ENCODE measurements at regions not wholly inside any gene's neighbourhood (a gene's known extent, or its start where the extent isn't known, plus 50 kb on each side); places are given as distances from the start of the nearest gene placed in this dataset.

DNA sequence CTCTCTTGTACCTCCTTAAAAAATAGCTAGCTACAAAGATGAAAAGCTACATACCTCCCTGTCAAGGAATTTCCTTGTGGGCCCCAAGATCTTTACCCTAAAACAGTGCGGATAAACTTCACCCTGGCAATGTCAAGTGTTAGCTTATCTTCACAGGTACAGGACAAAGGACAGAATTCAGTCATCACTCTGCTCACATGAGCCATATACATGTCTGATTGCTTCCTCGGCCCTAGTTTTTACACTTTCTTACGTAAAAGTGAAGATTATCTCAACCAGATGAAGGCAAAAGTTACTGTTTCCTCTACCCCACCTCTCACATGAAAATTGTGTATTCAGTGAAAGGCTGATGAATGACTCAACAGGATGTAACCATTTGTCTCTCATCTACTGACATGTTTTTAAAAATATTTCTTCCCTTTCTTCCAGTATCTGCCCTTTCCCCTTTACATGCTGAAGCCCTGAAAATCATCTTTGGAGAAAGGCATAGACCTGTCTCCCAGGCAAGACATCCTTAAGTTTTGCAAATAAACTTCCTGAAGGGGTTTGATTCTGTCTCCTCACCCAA, 890.1 kb downstream of the GALC start:
- Mint-ChIP-seq H3K4me1 (peaks cover 32% of the 10 kb centered on the region), H3K27ac (peak overlapping the region; percentile 10), H3K9me3 (no peaks in the 10 kb centered on the region), H3K36me3 (ENCODE audit: low read depth) (no peaks in the 10 kb centered on the region), H3K4me3 (no peak overlapping the region), H3K27me3 (ENCODE audit: insufficient read depth) (peaks cover 2% of the 10 kb centered on the region)
- Histone ChIP-seq H3K36me3 (ENCODE audit: control insufficient read depth, insufficient read depth, low read length) (no peaks in the 10 kb centered on the region), H3K9ac (ENCODE audit: extremely low read depth, low read length, poor library complexity, severe bottlenecking) (no peak overlapping the region), H3K4me3 (ENCODE audit: low read length) (no peak overlapping the region), H3K27ac (ENCODE audit: low read depth, low read length) (no peak overlapping the region), H3K9me3 (ENCODE audit: control insufficient read depth, low read length) (no peaks in the 10 kb centered on the region), H3K27me3 (ENCODE audit: control insufficient read depth, insufficient read depth, low read length, poor library complexity, severe bottlenecking) (no peaks in the 10 kb centered on the region), H3K4me1 (ENCODE audit: control insufficient read depth, insufficient read depth, low read length) (no peaks in the 10 kb centered on the region)
- no peak for DNase-seq
- TF ChIP-seq, protein P1, sequence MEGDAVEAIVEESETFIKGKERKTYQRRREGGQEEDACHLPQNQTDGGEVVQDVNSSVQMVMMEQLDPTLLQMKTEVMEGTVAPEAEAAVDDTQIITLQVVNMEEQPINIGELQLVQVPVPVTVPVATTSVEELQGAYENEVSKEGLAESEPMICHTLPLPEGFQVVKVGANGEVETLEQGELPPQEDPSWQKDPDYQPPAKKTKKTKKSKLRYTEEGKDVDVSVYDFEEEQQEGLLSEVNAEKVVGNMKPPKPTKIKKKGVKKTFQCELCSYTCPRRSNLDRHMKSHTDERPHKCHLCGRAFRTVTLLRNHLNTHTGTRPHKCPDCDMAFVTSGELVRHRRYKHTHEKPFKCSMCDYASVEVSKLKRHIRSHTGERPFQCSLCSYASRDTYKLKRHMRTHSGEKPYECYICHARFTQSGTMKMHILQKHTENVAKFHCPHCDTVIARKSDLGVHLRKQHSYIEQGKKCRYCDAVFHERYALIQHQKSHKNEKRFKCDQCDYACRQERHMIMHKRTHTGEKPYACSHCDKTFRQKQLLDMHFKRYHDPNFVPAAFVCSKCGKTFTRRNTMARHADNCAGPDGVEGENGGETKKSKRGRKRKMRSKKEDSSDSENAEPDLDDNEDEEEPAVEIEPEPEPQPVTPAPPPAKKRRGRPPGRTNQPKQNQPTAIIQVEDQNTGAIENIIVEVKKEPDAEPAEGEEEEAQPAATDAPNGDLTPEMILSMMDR (conservative IDR thresholded peaks at IDR 0.05), result no peak
- 82 to 96% methylated on average over 3 of the region's 3 CpGs for WGBS, 2 experiments (ENCODE audit: insufficient coverage in 1 of 2, insufficient read length in 1 of 2)

DNA sequence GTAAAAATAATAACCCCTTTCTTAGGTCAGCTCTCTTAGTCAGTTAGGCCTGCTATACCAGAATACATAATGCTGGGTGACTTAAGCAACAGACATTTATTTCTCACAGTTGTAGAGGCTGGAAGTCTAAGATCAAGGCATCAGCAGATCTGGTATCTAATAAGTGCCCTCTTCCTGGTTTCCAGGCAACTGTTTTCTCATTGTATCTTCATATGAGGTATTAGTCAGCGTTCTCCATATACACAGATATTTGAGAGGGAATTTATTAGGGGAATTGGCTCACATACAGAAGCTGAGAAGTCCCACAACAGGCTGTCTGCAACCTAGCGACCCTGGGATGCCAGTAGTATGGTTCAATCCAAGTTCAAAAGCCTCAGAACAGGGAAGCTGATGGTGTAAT, 896.0 kb downstream of the GALC start:
- H3K4me1 ChIP-seq (ENCODE audit: control insufficient read depth, insufficient read depth, low read length), result no peaks in the 10 kb centered on the region
- no peak overlapping the region for H3K4me3 ChIP-seq (ENCODE audit: low read length)
- TF ChIP-seq, protein P1 (conservative IDR thresholded peaks at IDR 0.05), result no peak
- H3K27ac ChIP-seq (ENCODE audit: low read depth, low read length), result no peak overlapping the region
- Mint-ChIP-seq H3K9me3 (no peaks in the 10 kb centered on the region), H3K36me3 (ENCODE audit: low read depth) (no peaks in the 10 kb centered on the region), H3K4me1 (peaks cover 37% of the 10 kb centered on the region), H3K27ac (no peak overlapping the region), H3K27me3 (ENCODE audit: insufficient read depth) (no peaks in the 10 kb centered on the region), H3K4me3 (no peak overlapping the region)
- H3K9ac ChIP-seq (ENCODE audit: extremely low read depth, low read length, poor library complexity, severe bottlenecking), result no peak overlapping the region
- H3K36me3 ChIP-seq (ENCODE audit: control insufficient read depth, insufficient read depth, low read length), result no peaks in the 10 kb centered on the region
- DNase-seq, result no peak
- WGBS, 2 experiments (ENCODE audit: insufficient coverage in 1 of 2, insufficient read length in 1 of 2), result 81 to 100% methylated on average over 1 to 2 of the region's 2 CpGs
- H3K27me3 ChIP-seq (ENCODE audit: control insufficient read depth, insufficient read depth, low read length, poor library complexity, severe bottlenecking), result no peaks in the 10 kb centered on the region
- H3K9me3 ChIP-seq (ENCODE audit: control insufficient read depth, low read length), result no peaks in the 10 kb centered on the region

DNA sequence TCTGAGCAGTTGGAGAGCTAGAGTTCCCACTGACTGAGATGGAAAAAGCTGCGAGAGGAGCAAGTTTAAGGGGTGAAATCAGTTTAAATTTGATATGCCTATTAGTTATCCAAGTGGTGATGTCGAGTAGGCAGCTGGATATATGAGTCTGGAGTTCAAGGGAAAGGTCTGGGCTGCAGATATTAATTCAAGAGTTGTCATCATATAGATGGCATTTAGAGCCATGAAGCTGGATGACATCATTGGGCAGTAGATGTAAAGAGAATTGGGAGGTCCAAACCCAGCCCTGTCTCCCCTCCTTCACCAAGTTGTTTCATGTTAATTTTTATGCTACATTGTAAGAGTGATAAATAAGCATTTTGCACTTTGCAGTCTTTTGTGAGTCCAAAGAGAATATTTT, 898.1 kb downstream of the GALC start:
- Histone ChIP-seq H3K9ac (ENCODE audit: extremely low read depth, low read length, poor library complexity, severe bottlenecking) (no peak overlapping the region), H3K27me3 (ENCODE audit: control insufficient read depth, insufficient read depth, low read length, poor library complexity, severe bottlenecking) (no peaks in the 10 kb centered on the region), H3K4me1 (ENCODE audit: control insufficient read depth, insufficient read depth, low read length) (no peaks in the 10 kb centered on the region), H3K4me3 (ENCODE audit: low read length) (no peak overlapping the region), H3K36me3 (ENCODE audit: control insufficient read depth, insufficient read depth, low read length) (no peaks in the 10 kb centered on the region), H3K9me3 (ENCODE audit: control insufficient read depth, low read length) (no peaks in the 10 kb centered on the region), H3K27ac (ENCODE audit: low read depth, low read length) (no peak overlapping the region)
- WGBS, 2 experiments (ENCODE audit: insufficient coverage in 1 of 2, insufficient read length in 1 of 2), result 94 to 100% methylated on average over 2 of the region's 2 CpGs
- Mint-ChIP-seq H3K36me3 (ENCODE audit: low read depth) (no peaks in the 10 kb centered on the region), H3K9me3 (no peaks in the 10 kb centered on the region), H3K4me1 (peaks cover 32% of the 10 kb centered on the region), H3K27me3 (ENCODE audit: insufficient read depth) (no peaks in the 10 kb centered on the region), H3K4me3 (no peak overlapping the region), H3K27ac (no peak overlapping the region)
- no peak for DNase-seq
- TF ChIP-seq, protein P1 (conservative IDR thresholded peaks at IDR 0.05), result no peak

All from endodermal cell (in vitro differentiated cells).